A673 (cell line): ENCODE measurements at regions not wholly inside any gene's neighbourhood (a gene's known extent, or its start where the extent isn't known, plus 50 kb on each side); places are given as distances from the start of the nearest gene placed in this dataset.

ENCODE experiments used
- CTCF ChIP-seq: fragments of 300-800, 200-600 bp; sonication (generic); conservative IDR thresholded peaks from 2 replicates; pipeline ENCODE4 v1.5.1; 2017; ENCODE audit warnings: low read depth, mild to moderate bottlenecking, antibody characterized with exemption, low read length, moderate library complexity, mixed read lengths
- EZH2 ChIP-seq: fragments of 200-600 bp; sonication (generic); IDR thresholded peaks from 2 replicates; pipeline ENCODE4 v1.6.1; 2017; ENCODE audit warnings: borderline replicate concordance, low read depth, mild to moderate bottlenecking, mixed read lengths, antibody characterized with exemption, low read length; ENCODE audit not compliant: poor library complexity, severe bottlenecking

- no peak for TF ChIP-seq CTCF
- TF ChIP-seq EZH2 = no peak
Observed at GRCh38 chr6:105952326-105952725, 133.8 kb upstream of the PRDM1 start.
